ENCODE measurements at regions not wholly inside any gene's neighbourhood (a gene's known extent, or its start where the extent isn't known, plus 50 kb on each side); places are given as distances from the start of the nearest gene placed in this dataset.

GRCh38 chr4:157961229-157961990 lies 211.4 kb downstream of the GASK1B start:
- DNase-seq = no peak

GRCh38 chr4:157957905-157958304 lies 214.9 kb downstream of the GASK1B start:
- no peak for DNase-seq

- no peak for DNase-seq
Observed at GRCh38 chr4:157942017-157942416, 230.8 kb downstream of the GASK1B start.

- DNase-seq = no peak
Observed at GRCh38 chr4:157934151-157934550, 238.7 kb downstream of the GASK1B start.

GRCh38 chr4:157932936-157933335 lies 239.9 kb downstream of the GASK1B start:
- DNase-seq = no peak

GRCh38 chr4:157929486-157929885 lies 243.3 kb downstream of the GASK1B start:
- no peak for DNase-seq

- no peak for DNase-seq
Observed at GRCh38 chr4:157918036-157918832, 254.6 kb downstream of the GASK1B start.

GRCh38 chr4:157912212-157912611 lies 260.6 kb downstream of the GASK1B start:
- no peak for DNase-seq

- DNase-seq = no peak
Observed at GRCh38 chr4:157911662-157912061, 261.2 kb downstream of the GASK1B start.

- no peak for DNase-seq
Observed at GRCh38 chr4:157908691-157909090, 264.1 kb downstream of the GASK1B start.

- no peak for DNase-seq
Observed at GRCh38 chr4:157908031-157908430, 264.8 kb downstream of the GASK1B start.

GRCh38 chr4:157907226-157907946 lies 265.4 kb downstream of the GASK1B start:
- no peak for DNase-seq

- DNase-seq = no peak
Observed at GRCh38 chr4:157898836-157899605, 273.8 kb downstream of the GASK1B start.

GRCh38 chr4:157897855-157898370 lies 274.9 kb downstream of the GASK1B start:
- DNase-seq = no peak

- DNase-seq = no peak
Observed at GRCh38 chr4:157896726-157897125, 276.1 kb downstream of the GASK1B start.

- DNase-seq = no peak
Observed at GRCh38 chr4:157895205-157895604, 277.6 kb downstream of the GASK1B start.

- DNase-seq = no peak
Observed at GRCh38 chr4:157889788-157890187, 283.0 kb downstream of the GASK1B start.

- no peak for DNase-seq
Observed at GRCh38 chr4:157888281-157888680, 284.5 kb downstream of the GASK1B start.

- no peak for DNase-seq
Observed at GRCh38 chr4:157887316-157887715, 285.5 kb downstream of the GASK1B start.

GRCh38 chr4:157886645-157887044 lies 286.2 kb downstream of the GASK1B start:
- no peak for DNase-seq

- no peak for DNase-seq
Observed at GRCh38 chr4:157885811-157886210, 287.0 kb downstream of the GASK1B start.

GRCh38 chr4:157882901-157883300 lies 289.9 kb downstream of the GASK1B start:
- DNase-seq = no peak

GRCh38 chr4:157880761-157881160 lies 292.1 kb downstream of the GASK1B start:
- no peak for DNase-seq

Data from CD4-positive, alpha-beta T cell treated with Interleukin-10 for 1 hour (primary cell).